ENCODE measurements at regions not wholly inside any gene's neighbourhood (a gene's known extent, or its start where the extent isn't known, plus 50 kb on each side); places are given as distances from the start of the nearest gene placed in this dataset.

- H3K27ac ChIP-seq, result no peak overlapping the region
- no peak for TF ChIP-seq ZFX (IDR thresholded peaks at IDR 0.05; ENCODE audit: borderline replicate concordance)
- TF ChIP-seq CTCF (IDR thresholded peaks at IDR 0.05), result no peak
Measured at GRCh38 chr15:62840526-62841268, 201.8 kb upstream of the TPM1 start.

- no peak for TF ChIP-seq CTCF (IDR thresholded peaks at IDR 0.05)
- TF ChIP-seq ZFX (IDR thresholded peaks at IDR 0.05; ENCODE audit: borderline replicate concordance), result no peak
- no peak overlapping the region for H3K27ac ChIP-seq
Measured at GRCh38 chr15:62841269-62841628, 201.3 kb upstream of the TPM1 start.

- TF ChIP-seq ZFX (IDR thresholded peaks at IDR 0.05; ENCODE audit: borderline replicate concordance), result no peak
- no peak for TF ChIP-seq CTCF (IDR thresholded peaks at IDR 0.05)
- no peak overlapping the region for H3K27ac ChIP-seq
Measured at GRCh38 chr15:62841891-62842559, 200.5 kb upstream of the TPM1 start.

GRCh38 chr15:62843311-62843710 lies 199.2 kb upstream of the TPM1 start:
- H3K27ac ChIP-seq, result no peak overlapping the region
- TF ChIP-seq ZFX (IDR thresholded peaks at IDR 0.05; ENCODE audit: borderline replicate concordance) (no peak), CTCF (IDR thresholded peaks at IDR 0.05) (no peak)

- TF ChIP-seq ZFX (IDR thresholded peaks at IDR 0.05; ENCODE audit: borderline replicate concordance), result no peak
- no peak for TF ChIP-seq CTCF (IDR thresholded peaks at IDR 0.05)
- H3K27ac ChIP-seq, result no peak overlapping the region
Measured at GRCh38 chr15:62844564-62845240, 197.8 kb upstream of the TPM1 start.

- TF ChIP-seq CTCF (IDR thresholded peaks at IDR 0.05) (no peak), ZFX (IDR thresholded peaks at IDR 0.05; ENCODE audit: borderline replicate concordance) (no peak)
- H3K27ac ChIP-seq, result no peak overlapping the region
Measured at GRCh38 chr15:62845241-62846126, 197.1 kb upstream of the TPM1 start.

All from 22Rv1 (cell line).